ENCODE measurements at regions not wholly inside any gene's neighbourhood (a gene's known extent, or its start where the extent isn't known, plus 50 kb on each side); places are given as distances from the start of the nearest gene placed in this dataset.

- TF ChIP-seq YY1 (IDR thresholded peaks at IDR 0.05; ENCODE audit: extremely low read depth, insufficient replicate concordance, low read depth, low read length): no peak
- no peak for TF ChIP-seq TCF7L2 (IDR thresholded peaks at IDR 0.05; ENCODE audit: borderline replicate concordance, extremely low read depth, insufficient read depth, insufficient read length)
- TF ChIP-seq SRF (IDR thresholded peaks at IDR 0.05; ENCODE audit: low read depth): no peak
- TF ChIP-seq CTCF (IDR thresholded peaks at IDR 0.05 in 2 of 3, conservative IDR thresholded peaks at IDR 0.05 in 1 of 3; ENCODE audit: borderline replicate concordance in 1 of 3, insufficient read depth in 1 of 3, low read depth in 2 of 3, low read length in 2 of 3): no peak
- TF ChIP-seq EGR1 (IDR thresholded peaks at IDR 0.05; ENCODE audit: low read depth): no peak
Observed at GRCh38 chr6:147852772-147853171, 344.3 kb downstream of the SAMD5 start (continued).

DNA sequence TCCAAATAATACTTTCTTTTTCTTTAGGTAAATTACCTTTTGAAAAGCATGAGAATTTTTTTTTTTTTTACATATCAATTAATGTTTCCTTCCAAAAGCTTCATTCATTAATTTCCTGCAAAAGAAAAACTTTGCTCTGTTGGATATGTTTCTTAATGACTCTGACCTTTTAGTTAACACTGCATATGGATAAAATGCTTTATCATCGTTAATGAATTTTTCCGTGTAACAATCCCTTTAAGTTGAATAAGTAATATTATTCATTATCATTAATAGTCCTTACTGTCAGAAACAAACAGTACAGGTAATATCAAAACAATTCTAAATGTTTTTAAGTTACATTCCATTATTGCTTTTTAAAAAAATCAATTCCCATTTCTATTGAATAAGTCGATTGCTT, 345.1 kb downstream of the SAMD5 start:
- TF ChIP-seq POLR2A (IDR thresholded peaks at IDR 0.05; ENCODE audit: borderline replicate concordance, extremely low read depth, insufficient read depth, insufficient read length): no peak
- TF ChIP-seq FOSL1 (IDR thresholded peaks at IDR 0.05; ENCODE audit: low read depth): no peak
- TF ChIP-seq ZFX (IDR thresholded peaks at IDR 0.05): no peak
- TF ChIP-seq, protein P1, sequence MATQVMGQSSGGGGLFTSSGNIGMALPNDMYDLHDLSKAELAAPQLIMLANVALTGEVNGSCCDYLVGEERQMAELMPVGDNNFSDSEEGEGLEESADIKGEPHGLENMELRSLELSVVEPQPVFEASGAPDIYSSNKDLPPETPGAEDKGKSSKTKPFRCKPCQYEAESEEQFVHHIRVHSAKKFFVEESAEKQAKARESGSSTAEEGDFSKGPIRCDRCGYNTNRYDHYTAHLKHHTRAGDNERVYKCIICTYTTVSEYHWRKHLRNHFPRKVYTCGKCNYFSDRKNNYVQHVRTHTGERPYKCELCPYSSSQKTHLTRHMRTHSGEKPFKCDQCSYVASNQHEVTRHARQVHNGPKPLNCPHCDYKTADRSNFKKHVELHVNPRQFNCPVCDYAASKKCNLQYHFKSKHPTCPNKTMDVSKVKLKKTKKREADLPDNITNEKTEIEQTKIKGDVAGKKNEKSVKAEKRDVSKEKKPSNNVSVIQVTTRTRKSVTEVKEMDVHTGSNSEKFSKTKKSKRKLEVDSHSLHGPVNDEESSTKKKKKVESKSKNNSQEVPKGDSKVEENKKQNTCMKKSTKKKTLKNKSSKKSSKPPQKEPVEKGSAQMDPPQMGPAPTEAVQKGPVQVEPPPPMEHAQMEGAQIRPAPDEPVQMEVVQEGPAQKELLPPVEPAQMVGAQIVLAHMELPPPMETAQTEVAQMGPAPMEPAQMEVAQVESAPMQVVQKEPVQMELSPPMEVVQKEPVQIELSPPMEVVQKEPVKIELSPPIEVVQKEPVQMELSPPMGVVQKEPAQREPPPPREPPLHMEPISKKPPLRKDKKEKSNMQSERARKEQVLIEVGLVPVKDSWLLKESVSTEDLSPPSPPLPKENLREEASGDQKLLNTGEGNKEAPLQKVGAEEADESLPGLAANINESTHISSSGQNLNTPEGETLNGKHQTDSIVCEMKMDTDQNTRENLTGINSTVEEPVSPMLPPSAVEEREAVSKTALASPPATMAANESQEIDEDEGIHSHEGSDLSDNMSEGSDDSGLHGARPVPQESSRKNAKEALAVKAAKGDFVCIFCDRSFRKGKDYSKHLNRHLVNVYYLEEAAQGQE (IDR thresholded peaks at IDR 0.05; ENCODE audit: low read depth): no peak
- TF ChIP-seq CEBPB (IDR thresholded peaks at IDR 0.05; ENCODE audit: low read depth): no peak
- TF ChIP-seq SP1 (IDR thresholded peaks at IDR 0.05; ENCODE audit: low read depth): no peak
- TF ChIP-seq ELF1 (IDR thresholded peaks at IDR 0.05; ENCODE audit: borderline replicate concordance, low read depth): no peak
- no peak for TF ChIP-seq RAD21 (IDR thresholded peaks at IDR 0.05; ENCODE audit: low read depth)
- TF ChIP-seq ZNF274 (IDR thresholded peaks at IDR 0.05; ENCODE audit: low read depth, low read length): no peak
- no peak for TF ChIP-seq EGR1 (IDR thresholded peaks at IDR 0.05; ENCODE audit: low read depth)
- DNase-seq (ENCODE audit: low read depth, low spot score) (no peak), ATAC-seq (no peak)
- POLR2A ChIA-PET: no interaction called here
- CTCF ChIA-PET: no interaction called here
- H3K4me2 ChIP-seq (ENCODE audit: low read length): no peak overlapping the region
- intact Hi-C loops (cut with micrococcal nuclease): no loop called here
- H3K9me3 ChIP-seq (ENCODE audit: control insufficient read depth in 1 of 2, insufficient read depth in 1 of 2, low read depth in 1 of 2, low read length in 2 of 2): no peaks in the 10 kb centered on the region
- no peak overlapping the region for H3K27ac ChIP-seq (ENCODE audit: low read depth, low read length)
- H3K9ac ChIP-seq (ENCODE audit: low read length): no peak overlapping the region
- H4K20me1 ChIP-seq (ENCODE audit: insufficient read depth): no peaks in the 10 kb centered on the region
- H3K27me3 ChIP-seq (ENCODE audit: insufficient read depth, low read length): no peaks in the 10 kb centered on the region
- no peak overlapping the region for H2AFZ ChIP-seq (ENCODE audit: low read depth, low read length, poor library complexity, severe bottlenecking)
- no TSS peak for BruUV-seq (replicated peaks)
- no peaks in the 10 kb centered on the region for H3K36me3 ChIP-seq (ENCODE audit: control insufficient read depth in 1 of 2, insufficient read depth in 2 of 2, low read length in 2 of 2)
- no peak overlapping the region for H3K4me3 ChIP-seq (replicated peaks in 1 of 2; ENCODE audit: low read depth in 1 of 2, low read length in 2 of 2)
- no peaks in the 10 kb centered on the region for H3K4me1 ChIP-seq (ENCODE audit: control insufficient read depth in 1 of 2, insufficient read depth in 2 of 2, low read length in 2 of 2)
- no peaks in the 10 kb centered on the region for H3K9me2 ChIP-seq (ENCODE audit: insufficient read depth)
- H3K79me2 ChIP-seq (ENCODE audit: insufficient read depth, low read length): no peaks in the 10 kb centered on the region
- RAD21 ChIA-PET (ENCODE audit: low non-redundant PET in 1 of 2, low total read pairs in 2 of 2, uncharacterized antibody in 2 of 2, unreplicated experiment in 2 of 2): no interaction called here
